Cardiac septum (tissue), 1 donor: ENCODE measurements at regions not wholly inside any gene's neighbourhood (a gene's known extent, or its start where the extent isn't known, plus 50 kb on each side); places are given as distances from the start of the nearest gene placed in this dataset.
"Not testable (repeated sequence)": the region's sequence is repeated elsewhere in the genome, so short reads cannot be mapped to it uniquely, and the experiment has no call there.

ENCODE experiments used
- DNase-seq: peaks from one replicate; pipeline ENCODE4 v3.0.0-alpha.2; 2020; ENCODE audit warnings: low spot score
- intact Hi-C: fragments of 100-400 bp; cut with DNase I; formaldehyde crosslinking; loops from one replicate; pipeline ENCODE4 v1.14.0; 2022
- donor health status: DM: no; HTN: no; CAD: no.

GRCh38 chr12:69167648-69168165 lies 71.7 kb upstream of the CPSF6 start:
- intact Hi-C loops, result no loop called here
- no peak for DNase-seq

GRCh38 chr12:69168363-69168762 lies 71.0 kb upstream of the CPSF6 start:
- intact Hi-C loops, result no loop called here
- DNase-seq, result no peak

GRCh38 chr12:69168828-69169227 lies 70.5 kb upstream of the CPSF6 start:
- intact Hi-C loops, result no loop called here
- DNase-seq, result no peak

- intact Hi-C loops, result no loop called here
- DNase-seq, result no peak
Measured at GRCh38 chr12:69170293-69170692, 69.1 kb upstream of the CPSF6 start.

GRCh38 chr12:69171881-69172280 lies 67.5 kb upstream of the CPSF6 start:
- intact Hi-C loops, result no loop called here
- no peak for DNase-seq

- intact Hi-C loops, result no loop called here
- DNase-seq, result no peak
Measured at GRCh38 chr12:69172491-69172890, 66.9 kb upstream of the CPSF6 start.

- intact Hi-C loops, result no loop called here
- DNase-seq, result no peak
Measured at GRCh38 chr12:69173368-69173767, 66.0 kb upstream of the CPSF6 start.

- no peak for DNase-seq
- intact Hi-C loops, result no loop called here
Measured at GRCh38 chr12:69179786-69180185, 59.6 kb upstream of the CPSF6 start.

GRCh38 chr12:69187572-69187971 lies 51.8 kb upstream of the CPSF6 start:
- DNase-seq, intact Hi-C loops: not testable (repeated sequence)

GRCh38 chr12:69189378-69189978 lies 49.9 kb upstream of the CPSF6 start:
- no peak for DNase-seq
- intact Hi-C loops, result no loop called here
